ENCODE measurements at regions not wholly inside any gene's neighbourhood (a gene's known extent, or its start where the extent isn't known, plus 50 kb on each side); places are given as distances from the start of the nearest gene placed in this dataset.

DNA sequence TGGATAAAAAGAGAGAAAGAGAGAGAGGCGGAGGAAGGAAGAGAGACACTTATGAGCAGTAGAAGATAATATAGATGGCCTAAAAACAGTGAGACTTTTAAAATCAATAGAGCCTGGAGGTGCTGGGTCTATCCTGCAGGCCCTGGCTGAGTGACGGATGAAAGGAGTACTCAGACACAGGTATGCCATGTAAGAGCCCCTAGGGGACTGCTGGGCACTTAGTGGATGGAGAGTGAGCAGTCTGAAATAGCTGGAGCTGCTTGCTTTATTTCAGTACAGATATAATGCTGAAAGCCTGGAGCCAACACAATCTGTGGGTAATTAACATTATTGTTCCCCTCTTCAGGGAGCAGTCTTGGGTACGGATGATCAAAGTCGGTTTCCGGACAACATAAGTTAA, 578.6 kb downstream of the SPOCK3 start:
- DNase-seq: no peak

DNA sequence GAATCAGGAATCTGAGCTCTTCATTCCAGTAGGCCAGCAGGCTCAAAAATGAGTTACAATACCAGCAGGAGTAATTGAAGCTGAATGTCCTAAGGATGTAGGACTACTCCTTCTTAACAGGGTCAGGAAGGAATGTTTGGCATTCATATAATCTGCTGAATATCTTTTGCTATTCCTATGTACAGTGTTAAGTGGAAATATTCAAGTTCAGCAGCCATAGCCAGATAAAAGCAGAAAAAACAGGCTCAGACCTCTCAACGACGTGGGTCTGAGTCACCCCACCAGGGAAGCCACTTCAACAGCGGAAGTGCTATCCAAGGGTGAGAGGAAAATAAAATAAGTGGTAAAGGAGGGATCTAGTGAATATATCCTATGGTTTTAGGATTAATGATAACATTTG, 577.0 kb downstream of the SPOCK3 start:
- DNase-seq: no peak

DNA sequence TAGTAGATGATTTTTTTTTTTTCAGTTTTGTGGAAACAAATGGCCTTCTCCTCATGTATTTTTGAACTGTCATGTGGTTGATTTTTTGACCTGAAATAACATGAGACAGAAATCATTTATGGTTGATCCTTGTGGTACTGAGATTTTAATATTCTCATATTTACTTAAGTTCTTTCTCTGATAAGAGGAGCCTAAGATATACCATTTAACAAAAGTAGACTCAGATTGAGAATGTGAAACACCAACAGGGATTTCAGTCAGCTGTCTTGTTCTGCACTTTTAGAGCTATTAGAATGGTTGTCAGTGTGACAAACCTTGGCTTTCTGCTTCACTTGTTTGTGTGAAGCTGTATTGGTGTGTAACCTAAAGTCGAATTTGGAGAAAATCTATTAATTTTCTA, 575.7 kb downstream of the SPOCK3 start:
- no peak for DNase-seq

DNA sequence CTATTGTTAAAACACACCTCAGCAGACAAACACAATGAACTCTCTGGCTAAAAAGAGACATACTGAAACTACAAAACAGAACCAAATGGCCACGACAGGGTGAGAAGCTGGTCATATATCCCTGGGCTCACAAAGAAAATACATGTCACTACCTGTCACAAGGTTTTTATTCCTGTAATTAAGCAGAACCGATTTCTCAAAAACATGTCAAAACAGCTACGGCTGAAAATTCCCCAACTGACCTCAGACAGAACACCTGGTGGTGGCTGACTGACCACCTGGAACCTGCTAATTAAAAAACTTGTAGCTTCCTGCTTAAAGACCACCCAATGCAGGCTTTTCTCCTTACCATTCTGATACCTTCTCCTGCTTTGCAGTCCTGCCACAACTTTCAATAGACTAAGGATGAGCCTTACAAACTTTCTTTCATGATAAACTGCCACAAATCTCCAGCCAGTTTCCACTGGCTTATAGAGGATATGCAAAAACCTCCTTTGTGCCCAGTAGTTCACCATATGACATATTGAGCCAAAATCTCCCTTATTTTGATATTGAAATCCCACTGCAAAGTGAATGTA, 571.9 kb downstream of the SPOCK3 start:
- DNase-seq: no peak

DNA sequence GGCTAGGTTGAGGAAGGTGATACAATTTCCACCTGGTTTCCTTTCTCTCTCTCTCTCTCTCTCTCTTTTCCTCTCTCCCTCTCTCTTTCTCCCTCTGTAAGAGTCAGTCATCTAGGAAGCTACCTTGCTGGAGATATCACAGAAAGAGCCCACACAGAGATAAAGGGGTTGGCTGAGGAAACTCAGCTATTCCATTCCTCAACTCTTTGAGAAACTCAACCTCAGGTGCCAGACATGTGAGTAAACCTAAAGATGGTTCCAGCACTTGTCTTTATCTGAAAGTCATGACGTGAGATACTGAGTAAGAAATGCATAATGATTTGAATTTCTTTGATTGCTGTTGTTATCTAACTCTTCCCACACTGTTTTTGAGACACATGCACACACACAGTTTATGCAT, 564.0 kb downstream of the SPOCK3 start:
- no peak for DNase-seq

DNA sequence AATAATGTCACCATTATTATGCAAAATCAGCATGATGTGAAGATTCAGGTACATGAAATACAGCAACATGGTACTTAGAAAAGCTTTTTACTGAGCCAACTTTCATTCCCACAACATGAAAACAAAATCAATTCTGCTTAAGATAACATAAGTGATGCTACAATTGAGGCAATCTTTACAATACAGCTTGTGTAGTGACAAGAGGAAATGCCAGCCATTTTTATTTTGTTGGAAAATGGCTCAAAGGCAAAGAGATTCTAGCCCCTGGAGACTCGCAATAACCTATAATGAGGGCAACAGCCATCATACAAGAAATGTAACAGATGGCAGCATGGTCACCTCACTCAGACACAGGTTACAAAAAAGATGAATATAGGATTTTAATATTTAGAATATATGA, 560.4 kb downstream of the SPOCK3 start:
- no peak for DNase-seq

DNA sequence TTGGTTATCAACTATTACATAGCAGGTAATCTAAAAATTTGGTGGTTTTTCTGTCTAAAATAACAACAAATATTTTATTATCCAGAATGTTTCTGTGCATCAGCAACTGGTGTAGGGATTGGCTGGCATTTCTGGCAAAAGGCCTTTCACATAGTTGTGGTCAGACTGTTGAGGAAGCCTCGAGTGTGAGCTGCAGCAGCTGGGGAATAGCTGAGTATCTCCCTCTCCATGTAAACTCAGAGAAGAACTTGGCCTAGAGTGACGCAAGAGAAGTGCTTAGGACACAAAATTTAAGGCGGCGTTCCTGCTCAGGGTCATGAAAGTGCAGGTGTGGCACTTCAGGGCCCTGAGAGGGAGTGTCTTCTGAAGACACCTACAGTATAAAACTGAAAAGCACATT, 558.9 kb downstream of the SPOCK3 start:
- no peak for DNase-seq

DNA sequence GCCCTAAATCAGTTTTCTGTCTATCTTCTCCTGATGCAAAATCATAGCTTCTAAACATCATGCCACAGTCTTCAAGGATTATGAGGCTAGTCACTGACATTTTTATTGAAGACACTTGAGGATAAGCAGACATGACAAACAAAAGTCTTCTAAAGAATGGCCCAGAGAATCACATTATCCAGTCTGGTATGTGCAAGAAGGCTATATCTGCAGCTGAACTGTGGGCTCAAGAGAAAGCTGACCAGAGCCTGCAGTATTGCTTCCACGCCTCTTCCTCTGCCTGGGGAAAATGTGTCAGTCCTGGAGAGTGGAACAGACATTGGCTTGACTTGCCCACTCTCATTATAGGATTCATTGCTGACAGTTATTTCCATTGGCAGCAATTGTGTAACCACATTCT, 553.5 kb downstream of the SPOCK3 start:
- DNase-seq: no peak

DNA sequence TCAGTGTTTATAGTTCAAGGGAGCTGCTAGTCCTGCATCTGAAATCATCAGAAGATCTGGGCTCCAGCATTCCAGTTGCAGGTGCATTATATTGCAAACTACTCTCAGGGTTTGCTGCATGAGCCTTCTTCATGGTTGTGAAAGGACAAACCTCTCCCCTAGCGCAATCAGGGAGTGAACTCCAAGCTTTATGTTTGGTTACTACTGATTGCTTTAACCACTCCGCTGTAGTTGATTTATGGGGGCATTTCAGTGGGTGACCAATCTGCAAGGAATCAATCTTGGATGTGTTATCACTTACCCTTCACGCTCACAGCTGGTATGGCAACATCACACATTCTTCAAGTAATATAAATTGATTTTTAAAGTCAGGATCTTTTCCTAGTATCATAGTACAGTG, 552.1 kb downstream of the SPOCK3 start:
- no peak for DNase-seq

Measured in activated CD4-positive, CD25-positive, alpha-beta regulatory T cell (primary cell).